Stimulated activated CD4-positive, alpha-beta T cell treated with anti-CD3 and anti-CD28 coated beads, Interleukin-12 subunit alpha, Interleukin-12 subunit beta, amount 100 ng/mL, for 48 hours (primary cell): ENCODE measurements at regions not wholly inside any gene's neighbourhood (a gene's known extent, or its start where the extent isn't known, plus 50 kb on each side); places are given as distances from the start of the nearest gene placed in this dataset.
"Not testable (repeated sequence)": the region's sequence is repeated elsewhere in the genome, so short reads cannot be mapped to it uniquely, and the experiment has no call there.

Experiments used
- DNase-seq, 3 donors: peaks; one replicate each; pipeline ENCODE4 v3.0.0-alpha.2; 2020; ENCODE audit warnings: low read depth in 2 of 3, low spot score in 1 of 3

GRCh38 chr6:169984181-169985120, 233.0 kb downstream of the ERMARD start:
- no peak for DNase-seq

GRCh38 chr6:169983651-169984050, 232.2 kb downstream of the ERMARD start:
- DNase-seq, result no peak

- DNase-seq, result no peak
Measured at GRCh38 chr6:169982461-169983386, 231.3 kb downstream of the ERMARD start.

GRCh38 chr6:169981969-169982368, 230.5 kb downstream of the ERMARD start:
- no peak for DNase-seq

- no peak for DNase-seq
Measured at GRCh38 chr6:169981568-169981967, 230.1 kb downstream of the ERMARD start.

GRCh38 chr6:169980826-169981450, 229.5 kb downstream of the ERMARD start:
- no peak for DNase-seq

GRCh38 chr6:169979873-169980432, 228.5 kb downstream of the ERMARD start:
- no peak for DNase-seq

- no peak for DNase-seq
Measured at GRCh38 chr6:169978615-169979161, 227.3 kb downstream of the ERMARD start.

- DNase-seq, result no peak
Measured at GRCh38 chr6:169977434-169978265, 226.2 kb downstream of the ERMARD start.

GRCh38 chr6:169976301-169977081, 225.1 kb downstream of the ERMARD start:
- DNase-seq, result no peak

GRCh38 chr6:169975701-169976100, 224.3 kb downstream of the ERMARD start:
- DNase-seq, result no peak

GRCh38 chr6:169975286-169975685, 223.9 kb downstream of the ERMARD start:
- no peak for DNase-seq

GRCh38 chr6:169974663-169975062, 223.2 kb downstream of the ERMARD start:
- DNase-seq, result no peak

- not testable (repeated sequence) for DNase-seq
Measured at GRCh38 chr6:169973588-169974467, 222.4 kb downstream of the ERMARD start.

GRCh38 chr6:169972736-169973135, 221.3 kb downstream of the ERMARD start:
- DNase-seq, result no peak

GRCh38 chr6:169972101-169972651, 220.8 kb downstream of the ERMARD start:
- no peak for DNase-seq

- no peak for DNase-seq
Measured at GRCh38 chr6:169971081-169971861, 219.8 kb downstream of the ERMARD start.
